NCI-H1417 (cell line): ENCODE measurements at regions not wholly inside any gene's neighbourhood (a gene's known extent, or its start where the extent isn't known, plus 50 kb on each side); places are given as distances from the start of the nearest gene placed in this dataset.

Experiments used
- DNase-seq, 3 experiments: peaks; one replicate each; lab custom pipeline; 2025; lab: John Stamatoyannopoulos, UW

DNA sequence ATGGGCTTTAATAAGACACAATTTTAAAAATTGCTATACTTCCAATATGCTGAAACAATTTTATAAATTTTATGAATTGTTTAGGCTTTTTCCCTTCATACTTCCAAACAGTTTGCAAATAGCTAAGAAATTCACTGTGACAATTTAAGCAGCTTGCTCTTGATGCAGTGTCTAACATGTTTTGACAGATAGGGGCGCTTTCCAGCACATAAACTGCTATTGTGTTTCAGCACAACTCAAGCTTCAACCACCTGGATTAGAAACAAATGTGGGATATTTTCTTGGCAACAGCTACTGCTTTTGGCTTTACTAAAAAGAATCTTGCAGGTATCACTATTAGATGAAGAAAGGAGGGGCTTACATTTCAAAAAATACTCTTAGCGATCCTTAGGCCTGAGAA lies 565.8 kb upstream of the DPPA4 start:
- no peak for DNase-seq

DNA sequence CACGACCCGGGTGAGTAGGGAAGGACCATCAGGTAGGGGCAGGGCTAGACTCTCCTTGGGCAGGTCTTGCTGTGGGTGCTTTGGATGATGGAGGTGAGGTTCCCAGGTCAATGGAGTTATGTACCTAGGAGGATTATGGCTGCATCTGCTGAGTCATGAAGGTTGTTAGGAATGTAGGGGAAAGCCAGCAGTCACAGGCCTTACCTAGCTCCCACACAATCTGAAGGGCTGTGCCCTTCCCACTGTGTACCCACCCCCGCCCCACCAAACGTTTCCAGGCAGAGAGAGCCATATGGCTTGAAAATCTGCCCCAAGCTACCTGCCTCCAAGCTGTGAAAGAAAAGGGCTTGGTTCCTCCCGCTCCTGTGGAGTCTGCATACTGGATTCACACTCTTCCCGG lies 573.4 kb upstream of the DPPA4 start:
- no peak for DNase-seq

DNA sequence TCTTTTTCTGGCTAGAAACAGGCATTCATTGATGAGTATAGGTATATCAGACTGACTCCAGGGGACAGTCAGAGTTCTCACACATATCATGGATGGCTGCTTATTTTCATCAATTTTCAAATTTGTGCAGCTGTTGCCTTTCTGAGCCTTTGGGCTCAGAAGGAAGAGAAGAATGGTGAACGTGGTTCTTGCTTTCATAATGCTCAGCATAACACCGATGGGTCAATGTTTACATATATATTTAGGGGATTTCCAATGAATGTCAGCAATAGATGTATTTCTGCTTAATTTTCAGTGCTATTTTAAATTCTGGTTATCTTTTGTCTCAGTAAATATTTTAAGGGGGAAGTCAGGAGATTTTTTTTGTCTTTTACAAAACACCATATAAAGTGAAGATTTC lies 581.4 kb upstream of the DPPA4 start:
- DNase-seq = no peak

DNA sequence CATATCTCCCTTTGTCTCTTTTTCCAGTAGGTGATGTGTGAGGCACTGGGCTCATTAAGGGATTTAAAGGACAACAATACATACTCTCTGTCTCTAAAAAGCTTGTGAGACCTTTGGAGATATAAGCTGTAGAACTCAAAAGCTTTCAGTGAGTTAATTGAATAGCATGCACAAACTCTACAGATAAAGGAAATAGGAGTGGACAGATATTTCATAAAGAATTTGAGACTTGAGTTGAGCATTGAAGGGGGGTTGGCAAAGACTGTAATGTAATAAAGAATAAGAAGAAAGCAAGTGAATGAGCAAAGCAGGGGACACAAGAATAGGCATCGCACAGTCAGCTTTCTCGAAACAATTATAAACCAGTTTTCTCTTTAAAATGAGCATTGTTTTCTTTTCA lies 583.4 kb upstream of the DPPA4 start:
- no peak for DNase-seq

DNA sequence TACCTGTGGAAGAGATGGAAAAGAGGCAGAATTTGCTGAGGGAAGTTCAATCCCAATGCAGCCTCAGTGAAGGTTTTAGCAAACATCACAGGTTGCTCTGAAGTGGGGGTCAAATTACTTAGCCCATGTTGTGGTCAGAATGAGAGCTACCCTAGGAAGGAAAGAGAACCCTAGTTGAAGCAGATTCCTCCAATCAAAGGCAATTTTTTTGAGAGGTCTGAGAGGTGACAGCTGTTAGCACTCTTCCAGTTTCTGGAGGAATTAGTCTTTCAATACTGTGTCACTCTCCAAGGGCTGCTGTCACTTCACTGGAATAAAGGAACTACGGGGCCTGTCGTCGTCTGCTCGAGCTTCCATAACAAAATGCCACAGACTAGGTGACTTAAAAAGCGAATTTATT lies 584.2 kb upstream of the DPPA4 start:
- peak in 2 of 3 experiments; percentile 4 to 89 for DNase-seq

DNA sequence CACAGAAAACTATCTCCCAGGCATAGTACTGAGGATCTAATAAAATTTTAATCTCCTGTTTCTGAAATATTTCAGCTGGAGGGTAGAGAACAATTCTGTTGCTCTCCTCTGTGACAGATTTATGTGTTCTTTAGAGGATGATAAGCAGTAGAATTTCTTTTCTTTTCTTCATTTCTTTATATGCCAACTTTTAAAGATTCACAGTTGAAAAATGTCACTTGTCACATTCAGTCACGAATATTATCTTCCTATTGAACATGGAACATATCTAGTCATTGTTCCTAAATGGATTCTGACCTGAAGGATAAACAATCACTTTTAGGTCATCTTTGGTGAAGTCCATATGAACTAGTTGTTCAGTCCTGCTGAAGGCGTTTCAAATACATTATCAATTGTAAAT lies 585.5 kb upstream of the DPPA4 start:
- DNase-seq = no peak

DNA sequence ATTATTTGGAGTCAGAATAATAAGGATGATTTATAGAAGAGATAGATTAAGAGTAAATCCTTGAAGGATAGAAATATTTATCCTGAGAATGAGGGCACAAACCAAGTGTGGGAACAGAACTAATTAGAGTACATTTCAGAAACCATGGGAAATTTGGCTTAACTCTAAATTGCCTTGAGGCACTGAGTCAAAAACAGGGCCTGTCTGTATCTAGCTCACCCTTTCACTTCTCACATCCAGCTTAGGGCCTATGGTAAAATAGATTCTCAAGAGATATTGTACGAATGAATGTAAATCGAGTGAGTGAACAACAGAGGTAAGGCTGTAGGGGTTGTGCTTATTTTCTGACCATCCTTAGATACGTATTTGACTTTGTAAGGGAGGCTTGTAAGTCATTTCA lies 586.1 kb upstream of the DPPA4 start:
- no peak for DNase-seq

DNA sequence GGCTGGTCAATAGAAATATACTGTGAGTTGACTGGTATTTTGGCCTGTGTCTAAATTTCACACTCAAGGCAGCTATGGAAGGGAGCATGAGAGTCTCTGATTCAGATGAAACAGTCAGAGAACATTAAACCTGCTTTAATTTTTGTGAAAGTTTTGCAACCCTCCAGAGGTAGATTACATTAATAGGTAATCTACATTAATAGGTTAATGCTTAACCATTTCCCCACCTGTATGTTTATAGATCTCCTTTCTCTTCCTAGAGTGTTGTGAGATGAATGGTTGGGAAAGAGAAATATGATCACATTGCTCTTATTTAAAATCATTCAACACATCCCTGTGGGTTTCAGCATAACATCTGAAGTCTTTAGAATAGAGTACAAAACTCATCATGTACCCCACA lies 586.9 kb upstream of the DPPA4 start:
- DNase-seq = no peak

DNA sequence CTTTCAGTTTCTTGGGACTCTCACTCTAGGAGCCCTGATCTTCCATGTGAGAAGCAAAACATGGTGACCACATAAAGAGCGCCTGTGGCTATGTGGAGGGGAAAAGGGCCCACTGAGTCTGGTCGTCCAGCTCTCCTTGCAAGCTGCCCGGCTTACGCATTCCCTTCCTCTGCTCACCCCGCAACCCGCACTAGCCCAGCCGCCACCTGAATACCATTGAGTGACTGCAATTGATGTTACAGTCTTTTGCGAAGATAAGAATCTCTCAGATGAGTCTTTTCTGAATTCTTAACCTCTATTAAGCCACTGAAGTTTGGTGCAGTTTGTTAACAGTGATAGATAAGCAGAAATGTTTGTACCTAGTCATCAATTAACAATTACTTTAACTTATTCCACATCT lies 589.0 kb upstream of the DPPA4 start:
- DNase-seq = no peak

DNA sequence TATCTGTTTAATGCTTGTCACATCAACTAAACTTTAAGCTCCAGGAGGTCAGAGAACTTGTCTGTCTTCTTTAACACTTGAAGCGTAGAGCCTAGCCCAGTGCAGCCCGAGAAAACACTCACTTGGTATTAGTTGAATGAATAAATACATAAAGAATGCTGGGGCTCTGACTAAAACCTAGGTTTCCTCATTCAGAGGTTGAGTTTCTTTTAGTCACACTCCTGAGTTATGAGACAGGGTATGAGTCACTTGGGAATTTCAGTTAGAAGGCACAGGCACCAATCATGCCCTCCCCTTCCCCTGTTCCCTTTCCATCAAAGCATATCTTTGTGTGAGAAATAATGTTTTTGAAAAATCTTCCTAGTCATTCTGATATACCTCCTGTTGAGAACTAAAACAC lies 589.8 kb upstream of the DPPA4 start:
- no peak for DNase-seq

DNA sequence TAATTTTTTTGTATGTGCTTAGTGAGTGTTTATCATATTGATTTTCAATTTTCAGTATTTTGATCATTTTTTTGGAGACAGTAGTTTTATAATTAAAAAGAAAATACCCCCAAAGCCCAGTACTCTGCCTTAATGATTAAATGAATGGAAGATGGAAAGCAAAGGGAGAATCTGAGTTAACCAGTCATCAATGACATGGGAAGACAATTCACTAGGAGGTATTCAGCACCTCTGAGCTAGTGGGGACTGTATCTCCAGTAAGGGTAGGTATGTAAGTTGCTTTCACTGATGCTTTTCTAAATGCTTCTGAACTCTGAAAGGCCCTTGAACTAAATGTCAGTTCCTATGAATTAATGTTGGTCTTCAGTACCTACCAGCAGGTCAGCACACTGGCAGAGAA lies 590.4 kb upstream of the DPPA4 start:
- no peak for DNase-seq

DNA sequence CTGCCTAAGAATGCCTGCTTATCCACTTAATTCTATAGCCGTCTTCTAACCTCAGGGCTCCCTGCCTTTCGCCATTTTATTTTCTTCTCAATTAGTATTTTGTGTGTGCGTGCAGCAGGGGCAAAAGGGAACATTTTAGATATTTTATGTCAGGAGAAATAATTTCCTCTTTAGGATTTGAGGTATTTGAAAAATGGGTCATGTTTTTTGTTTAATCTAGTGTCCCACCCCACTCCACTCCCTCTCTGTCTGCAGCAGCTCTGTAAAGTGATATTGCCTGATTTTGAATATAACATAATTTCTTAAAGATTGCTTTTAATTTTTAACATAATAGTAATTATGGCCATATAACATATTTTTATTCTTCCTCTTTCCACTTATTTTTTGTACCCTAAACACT lies 593.2 kb upstream of the DPPA4 start:
- no peak for DNase-seq

DNA sequence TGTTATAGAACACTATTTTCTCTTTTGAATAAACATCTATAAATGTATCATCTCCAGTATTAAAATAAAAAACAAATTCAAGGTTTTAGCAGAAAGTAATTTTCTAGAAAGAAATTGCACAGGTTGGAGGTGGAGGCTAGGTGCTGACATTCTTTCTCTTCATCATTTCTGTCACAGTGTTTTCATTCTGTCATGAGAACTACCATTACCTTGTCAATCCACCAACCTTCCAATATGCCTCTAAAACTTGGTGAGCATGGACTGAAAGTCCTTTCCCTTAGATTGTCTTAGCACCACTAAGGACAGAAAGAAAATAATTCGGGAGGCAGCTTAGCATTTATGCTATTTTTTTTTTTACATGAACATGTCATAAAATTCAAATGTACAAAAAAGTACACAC lies 596.2 kb upstream of the DPPA4 start:
- DNase-seq = no peak

DNA sequence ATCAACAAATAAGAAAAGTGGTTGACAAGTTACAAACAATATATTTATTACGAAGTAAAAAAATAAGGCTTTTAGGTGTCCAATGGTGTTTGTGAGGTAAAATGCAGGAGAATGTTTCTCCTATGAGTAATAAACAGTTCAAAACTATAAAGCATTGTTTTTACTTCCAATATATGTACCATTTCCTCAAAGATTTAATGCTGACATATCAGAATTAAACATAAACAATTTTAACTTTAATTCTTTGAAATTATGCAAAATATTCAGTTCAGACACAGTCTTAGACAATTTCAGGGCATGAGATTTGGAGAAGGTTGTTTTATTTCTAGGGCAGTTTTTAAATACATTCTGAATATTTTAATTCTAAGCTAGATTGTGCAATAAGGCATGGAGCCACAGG lies 602.5 kb upstream of the DPPA4 start:
- no peak for DNase-seq

DNA sequence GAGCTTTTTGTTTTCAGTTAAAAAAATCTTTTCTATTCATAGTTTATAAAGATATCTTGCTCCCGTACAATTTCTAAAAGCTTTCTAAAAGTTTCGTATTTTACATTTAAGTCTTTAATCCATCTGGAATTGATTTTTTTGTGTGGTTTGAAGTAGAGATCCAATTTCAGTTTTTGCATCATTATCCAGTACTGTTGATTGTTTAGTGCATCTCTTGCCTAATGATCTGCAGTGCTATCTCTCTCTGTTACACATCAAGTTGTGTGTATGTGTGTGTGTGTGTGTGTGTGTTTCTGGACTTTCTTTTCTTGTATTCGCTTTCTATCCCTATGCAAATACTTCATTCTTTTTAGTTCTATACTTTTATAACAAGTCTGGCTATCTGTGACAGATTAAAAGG lies 605.8 kb upstream of the DPPA4 start:
- DNase-seq = no peak

DNA sequence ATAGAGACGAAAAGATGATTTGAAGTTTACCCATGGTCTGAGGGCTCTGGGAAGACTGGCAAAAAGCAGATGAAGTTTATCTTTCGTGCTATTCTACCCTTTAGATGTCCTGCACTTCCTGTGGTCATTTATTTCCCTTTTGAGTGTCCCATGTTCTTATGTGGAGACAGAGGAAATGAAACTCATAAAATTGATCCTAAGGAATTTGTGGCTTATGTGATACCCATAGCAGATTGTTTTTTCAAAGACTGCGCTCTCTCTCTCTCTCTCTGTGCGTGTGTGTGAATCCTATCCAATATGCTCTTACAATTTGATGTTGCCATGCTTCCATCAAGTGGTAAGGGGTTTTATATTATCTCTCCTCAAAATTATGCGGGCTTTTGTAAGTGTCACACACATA lies 607.5 kb upstream of the DPPA4 start:
- DNase-seq = no peak

DNA sequence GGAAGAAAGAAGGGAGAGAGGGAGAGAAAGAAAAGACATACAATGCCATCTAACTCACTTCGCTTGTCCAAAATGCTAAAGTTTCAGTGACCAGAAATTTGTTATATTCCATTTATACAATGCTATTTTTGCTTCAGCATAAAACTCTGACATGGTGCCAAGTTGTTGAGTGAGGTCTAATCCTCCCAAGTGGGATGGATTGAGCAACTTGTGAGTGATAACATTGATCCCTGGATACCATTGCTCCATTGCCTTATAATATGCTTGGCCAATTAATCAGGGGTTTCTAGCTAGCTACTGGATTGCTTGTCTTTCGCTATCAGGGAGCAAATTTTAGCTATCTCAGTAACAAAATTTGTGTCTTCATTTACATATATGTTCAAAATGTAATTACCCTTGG lies 615.6 kb upstream of the DPPA4 start:
- DNase-seq = no peak

DNA sequence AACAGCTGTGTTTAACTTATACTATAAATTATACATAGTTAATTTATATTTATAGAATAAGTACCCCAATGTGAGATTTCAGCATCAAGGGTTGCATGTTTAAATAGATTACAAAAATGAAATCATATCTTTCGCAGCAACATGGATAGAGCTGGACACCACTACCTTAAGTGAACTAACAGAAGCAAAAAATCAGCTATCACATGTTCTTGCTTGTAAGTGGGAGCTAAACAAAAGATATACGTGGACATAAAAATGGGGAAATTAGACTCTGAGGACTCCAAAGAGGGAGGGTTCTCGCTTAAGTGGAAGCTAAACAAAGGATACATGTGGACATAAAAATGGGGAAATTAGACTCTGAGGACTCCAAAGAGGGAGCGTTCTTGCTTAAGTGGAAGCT lies 626.5 kb upstream of the DPPA4 start:
- DNase-seq = peak; percentile 61 to 93 (median 65)

DNA sequence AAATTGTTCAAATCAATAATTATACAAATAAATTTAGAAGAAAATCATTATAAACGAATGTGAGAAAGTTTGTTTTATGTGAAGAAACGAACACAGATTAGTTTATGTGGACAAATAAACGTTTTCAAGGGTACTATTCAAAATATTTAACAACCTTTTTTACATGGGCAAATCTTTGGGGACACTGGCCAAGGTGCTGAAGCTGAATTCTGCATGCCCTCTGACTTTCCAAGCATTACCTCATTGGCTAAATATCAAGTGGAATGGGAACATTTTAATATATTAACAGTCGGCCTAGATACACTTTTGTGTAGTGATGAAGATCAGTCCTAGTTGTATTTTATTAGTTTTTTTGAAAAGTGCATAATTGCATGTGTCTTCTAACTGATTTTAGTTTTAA lies 636.4 kb upstream of the DPPA4 start:
- no peak for DNase-seq

DNA sequence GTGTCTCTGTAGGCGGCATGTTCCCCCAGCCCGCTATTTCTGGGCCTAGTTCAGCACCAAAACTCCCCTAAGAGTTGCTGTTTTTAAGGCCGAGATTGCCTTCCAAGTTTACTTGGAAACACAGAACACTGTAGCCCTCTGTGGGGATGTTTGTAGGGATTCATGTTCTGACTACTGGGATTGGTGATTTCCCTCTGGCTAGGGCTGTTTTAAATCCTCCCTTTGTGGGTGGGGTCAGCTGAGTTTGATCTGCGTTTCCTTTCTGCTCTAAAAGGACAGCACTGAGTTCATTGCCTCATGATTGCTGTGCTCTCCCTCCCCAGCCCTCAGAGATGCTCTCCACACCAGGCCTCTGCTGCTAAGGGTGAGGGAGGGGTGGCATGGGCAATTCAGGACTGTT lies 640.6 kb upstream of the DPPA4 start:
- DNase-seq = no peak

DNA sequence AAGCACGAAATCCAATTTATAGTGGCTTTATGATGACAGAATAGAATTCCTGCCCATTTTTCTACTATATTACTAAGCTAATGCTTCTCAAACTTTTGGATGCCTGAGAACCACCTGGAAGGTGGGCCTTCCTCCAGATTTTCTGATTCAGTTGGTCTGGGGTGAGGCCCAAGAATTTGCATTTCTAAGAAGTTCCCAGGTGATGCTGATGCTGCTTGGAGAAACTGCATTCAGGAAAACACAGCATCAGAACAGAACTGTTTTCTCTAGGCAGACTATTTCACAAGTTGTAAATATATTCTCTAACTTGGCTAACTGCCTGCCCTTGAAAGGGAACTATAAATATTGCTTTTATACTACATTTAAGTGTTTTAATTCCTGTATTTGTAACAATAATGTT lies 644.9 kb upstream of the DPPA4 start:
- no peak for DNase-seq

DNA sequence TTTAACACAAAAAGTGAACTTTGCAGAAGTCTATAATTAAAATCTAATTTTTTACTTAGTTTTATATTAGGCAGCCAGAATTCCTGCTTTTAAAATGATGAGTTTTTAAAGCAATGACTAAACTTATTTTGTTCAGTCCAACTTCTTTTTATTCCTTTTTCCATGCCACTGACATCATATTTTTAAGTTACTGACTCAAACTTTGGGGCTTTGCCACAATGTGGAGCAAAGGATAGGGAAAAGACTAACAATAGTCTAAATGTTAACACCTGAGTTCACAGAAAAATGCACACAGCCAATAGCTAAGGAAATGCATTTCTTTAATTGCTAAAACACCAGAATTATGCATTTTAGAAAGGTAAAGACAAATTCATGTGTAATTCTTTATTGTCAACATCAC lies 647.6 kb upstream of the DPPA4 start:
- DNase-seq = no peak

DNA sequence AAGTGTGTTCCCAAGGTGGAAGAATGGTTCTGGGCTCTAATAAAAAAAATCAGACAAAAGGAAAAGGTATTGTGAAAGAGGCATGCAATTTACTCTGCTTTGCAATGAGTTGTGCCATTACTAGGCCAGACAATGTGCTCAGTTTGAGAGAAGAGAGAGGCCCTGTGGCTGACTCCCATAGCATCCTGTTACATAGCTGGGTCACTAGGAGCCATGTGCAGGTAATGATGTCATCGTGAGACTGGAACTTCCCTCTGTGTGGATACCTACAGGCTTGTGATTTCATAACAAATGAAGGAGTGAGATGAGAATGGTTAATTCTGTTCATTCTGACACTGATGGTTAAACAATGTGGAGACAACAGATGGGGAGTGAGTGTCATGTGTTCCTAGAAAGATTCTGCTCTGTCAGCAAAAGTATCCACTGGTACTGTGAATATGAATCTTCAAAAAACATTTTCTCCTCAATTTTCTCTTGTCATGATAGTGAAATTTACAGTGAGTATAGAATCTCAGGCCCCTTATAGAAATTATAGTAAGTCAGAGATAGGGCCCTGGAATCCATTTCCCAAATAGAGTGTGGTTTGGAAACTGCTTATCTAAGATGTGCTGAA lies 648.7 kb upstream of the DPPA4 start:
- DNase-seq = no peak

DNA sequence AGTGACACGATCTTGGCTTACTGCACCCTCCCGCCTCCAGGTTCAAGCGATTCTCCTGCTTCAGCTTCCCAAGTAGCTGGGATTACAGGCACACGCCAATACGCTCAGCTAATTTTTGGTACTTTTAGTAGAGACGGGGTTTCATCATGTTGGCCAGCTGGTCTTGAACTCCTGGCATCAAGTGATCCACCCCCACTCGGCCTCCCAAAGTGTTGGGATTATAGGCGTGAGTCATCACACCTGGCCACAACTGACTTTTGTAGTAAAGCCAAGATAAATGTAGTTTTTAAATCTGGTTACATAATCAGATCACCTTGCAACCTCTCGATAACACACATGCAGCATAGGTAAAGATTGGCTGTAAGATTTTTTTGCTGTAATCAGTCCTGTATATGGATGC lies 657.5 kb upstream of the DPPA4 start:
- no peak for DNase-seq

DNA sequence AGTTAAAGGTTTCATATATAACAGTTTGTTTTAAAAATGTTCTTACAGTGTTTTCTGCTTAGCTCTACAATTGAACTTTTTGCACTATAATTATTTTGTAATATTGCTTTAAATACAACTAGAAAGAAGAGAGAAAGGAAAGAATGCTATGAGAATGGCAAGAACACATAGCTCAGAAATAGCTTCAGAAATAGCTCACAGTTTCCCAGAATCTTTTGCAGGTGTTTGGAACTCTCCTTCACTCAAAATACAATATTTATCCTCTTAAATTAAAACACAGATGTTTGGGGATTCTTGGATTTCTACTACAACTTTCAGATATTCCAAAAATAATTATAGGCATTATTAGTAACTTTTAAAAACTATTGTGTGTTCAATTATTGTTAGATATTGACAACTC lies 658.0 kb upstream of the DPPA4 start:
- DNase-seq = no peak
